ENCODE measurements at regions not wholly inside any gene's neighbourhood (a gene's known extent, or its start where the extent isn't known, plus 50 kb on each side); places are given as distances from the start of the nearest gene placed in this dataset.

GRCh38 chr2:239882781-239883180 lies 142.4 kb downstream of the NDUFA10 start:
- TF ChIP-seq, protein P1, sequence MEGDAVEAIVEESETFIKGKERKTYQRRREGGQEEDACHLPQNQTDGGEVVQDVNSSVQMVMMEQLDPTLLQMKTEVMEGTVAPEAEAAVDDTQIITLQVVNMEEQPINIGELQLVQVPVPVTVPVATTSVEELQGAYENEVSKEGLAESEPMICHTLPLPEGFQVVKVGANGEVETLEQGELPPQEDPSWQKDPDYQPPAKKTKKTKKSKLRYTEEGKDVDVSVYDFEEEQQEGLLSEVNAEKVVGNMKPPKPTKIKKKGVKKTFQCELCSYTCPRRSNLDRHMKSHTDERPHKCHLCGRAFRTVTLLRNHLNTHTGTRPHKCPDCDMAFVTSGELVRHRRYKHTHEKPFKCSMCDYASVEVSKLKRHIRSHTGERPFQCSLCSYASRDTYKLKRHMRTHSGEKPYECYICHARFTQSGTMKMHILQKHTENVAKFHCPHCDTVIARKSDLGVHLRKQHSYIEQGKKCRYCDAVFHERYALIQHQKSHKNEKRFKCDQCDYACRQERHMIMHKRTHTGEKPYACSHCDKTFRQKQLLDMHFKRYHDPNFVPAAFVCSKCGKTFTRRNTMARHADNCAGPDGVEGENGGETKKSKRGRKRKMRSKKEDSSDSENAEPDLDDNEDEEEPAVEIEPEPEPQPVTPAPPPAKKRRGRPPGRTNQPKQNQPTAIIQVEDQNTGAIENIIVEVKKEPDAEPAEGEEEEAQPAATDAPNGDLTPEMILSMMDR (IDR thresholded peaks at IDR 0.05) = no peak
- no peak for TF ChIP-seq POLR2A (IDR thresholded peaks at IDR 0.05)

Measured in testis (tissue), 2 donors.